ENCODE measurements at regions not wholly inside any gene's neighbourhood (a gene's known extent, or its start where the extent isn't known, plus 50 kb on each side); places are given as distances from the start of the nearest gene placed in this dataset.

DNA sequence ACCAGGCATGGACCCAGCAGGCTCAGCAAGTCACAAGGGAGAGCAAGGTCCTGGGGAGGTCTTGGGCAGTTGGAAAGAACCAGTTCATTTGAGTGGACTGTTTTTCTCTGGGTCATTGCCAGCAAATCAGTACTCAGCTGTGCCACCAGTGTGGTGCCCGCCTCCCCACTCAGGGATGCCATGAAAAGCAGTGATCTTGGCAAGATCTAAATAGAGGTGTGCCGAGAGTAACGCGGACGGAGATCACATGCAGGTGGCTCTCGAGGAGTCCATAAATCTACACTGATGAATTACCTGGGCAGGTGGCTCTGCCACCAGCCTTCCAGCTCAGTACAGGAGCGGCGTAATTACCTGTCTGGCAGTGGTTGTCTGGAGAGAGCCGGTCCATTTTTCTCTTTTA, 642.2 kb downstream of the PTPRU start:
- no peak for DNase-seq (ENCODE audit: low read depth, low spot score)

DNA sequence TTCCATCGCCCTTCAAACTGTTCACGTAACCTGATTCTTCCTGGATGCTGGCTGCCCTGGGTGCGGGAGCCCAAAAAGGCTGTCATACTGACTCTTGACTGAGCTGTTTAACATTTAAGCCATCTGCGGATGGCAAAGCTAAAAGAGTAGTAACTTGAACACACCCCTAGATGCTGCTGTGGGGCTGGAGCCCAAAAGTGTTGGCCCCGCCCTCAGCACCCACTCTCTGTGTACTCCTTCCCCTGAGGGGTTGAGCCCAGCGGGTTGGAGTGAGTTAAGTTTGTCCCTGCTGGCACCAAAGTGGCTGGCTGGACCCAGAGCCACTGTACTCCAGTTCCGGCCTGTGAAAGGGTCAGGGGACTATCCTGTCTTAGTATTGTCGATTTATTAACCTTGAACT, 640.6 kb downstream of the PTPRU start:
- no peak for DNase-seq (ENCODE audit: low read depth, low spot score)

DNA sequence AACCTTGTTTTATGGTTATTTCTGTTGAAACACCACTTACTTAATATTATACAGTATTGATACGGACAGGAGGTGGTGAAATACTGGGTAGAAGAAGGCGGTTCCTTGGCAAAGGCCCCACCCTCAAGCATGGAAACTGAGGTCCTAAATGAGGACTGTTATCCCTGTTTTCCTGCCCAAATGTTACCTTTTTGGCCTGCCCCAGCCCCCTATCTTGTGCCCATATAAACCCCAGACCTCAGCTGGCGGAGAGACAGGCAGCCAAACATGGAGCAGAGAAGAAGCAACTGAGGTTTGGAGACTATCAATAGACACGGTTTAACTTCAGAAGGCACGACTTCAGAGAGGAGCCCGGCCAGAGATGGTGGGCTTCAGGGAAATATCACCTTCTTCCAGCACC, 640.1 kb downstream of the PTPRU start:
- DNase-seq (ENCODE audit: low read depth, low spot score) = no peak

DNA sequence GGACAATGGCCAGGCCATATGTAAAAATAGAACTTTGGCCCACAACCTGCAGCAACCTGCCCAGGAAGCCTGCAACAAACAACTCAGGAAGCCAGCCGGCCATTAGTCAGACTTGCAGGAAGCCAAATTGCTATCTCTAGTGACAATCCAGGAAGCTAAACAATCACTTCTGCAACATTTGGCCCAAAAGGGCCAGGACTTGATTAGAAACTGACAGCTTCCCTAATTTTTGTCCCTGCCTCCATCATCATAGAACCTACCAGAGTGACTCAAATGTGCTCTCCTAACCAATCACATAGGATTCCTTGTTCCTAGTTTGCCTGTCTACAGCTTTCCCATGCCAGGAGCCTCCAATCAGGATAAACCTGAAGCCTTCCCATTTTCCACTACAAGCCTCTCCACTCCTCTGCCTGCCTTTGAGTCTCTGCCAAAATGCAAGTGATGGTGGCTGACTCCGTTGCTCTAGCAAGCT, 639.3 kb downstream of the PTPRU start:
- DNase-seq (ENCODE audit: low read depth, low spot score) = no peak

DNA sequence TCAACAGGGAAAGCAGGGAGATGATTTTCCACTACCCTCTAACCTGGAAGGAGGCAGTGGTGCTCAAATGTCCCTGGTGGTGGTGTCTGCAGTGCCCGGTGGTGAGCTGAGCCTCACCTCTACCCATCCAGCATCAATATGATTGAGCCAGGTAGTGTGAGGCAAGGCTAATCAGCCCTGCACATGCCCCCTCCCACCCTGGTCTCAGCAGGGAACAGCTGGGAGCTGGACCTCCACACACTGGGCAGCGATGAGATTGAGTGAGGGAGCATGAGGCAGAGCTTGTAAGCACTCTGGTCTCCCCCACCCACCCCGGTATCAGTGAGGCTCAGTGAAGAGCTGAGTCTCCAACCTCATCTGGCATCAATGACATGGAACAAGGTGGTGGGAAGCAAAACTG, 634.3 kb downstream of the PTPRU start:
- no peak for DNase-seq (ENCODE audit: low read depth, low spot score)

DNA sequence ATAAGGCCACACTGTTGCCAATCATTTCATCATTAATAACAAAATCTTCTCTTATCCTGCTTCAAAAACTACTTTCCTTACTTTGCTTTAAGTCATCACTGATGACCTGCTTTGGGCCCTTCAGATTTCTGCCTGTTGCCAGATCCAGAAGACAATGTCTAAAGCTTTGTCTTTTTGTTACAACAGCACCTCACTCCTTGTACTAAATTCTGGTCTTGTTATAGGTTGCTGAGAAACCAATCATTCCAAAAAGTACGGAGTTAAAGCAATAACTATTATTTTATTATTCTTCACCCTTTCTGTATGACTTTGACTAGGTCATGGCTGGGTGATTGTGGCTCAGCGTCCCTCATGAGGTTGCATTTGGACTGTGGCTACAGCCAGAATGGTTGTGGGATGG, 633.5 kb downstream of the PTPRU start:
- no peak for DNase-seq (ENCODE audit: low read depth, low spot score)

DNA sequence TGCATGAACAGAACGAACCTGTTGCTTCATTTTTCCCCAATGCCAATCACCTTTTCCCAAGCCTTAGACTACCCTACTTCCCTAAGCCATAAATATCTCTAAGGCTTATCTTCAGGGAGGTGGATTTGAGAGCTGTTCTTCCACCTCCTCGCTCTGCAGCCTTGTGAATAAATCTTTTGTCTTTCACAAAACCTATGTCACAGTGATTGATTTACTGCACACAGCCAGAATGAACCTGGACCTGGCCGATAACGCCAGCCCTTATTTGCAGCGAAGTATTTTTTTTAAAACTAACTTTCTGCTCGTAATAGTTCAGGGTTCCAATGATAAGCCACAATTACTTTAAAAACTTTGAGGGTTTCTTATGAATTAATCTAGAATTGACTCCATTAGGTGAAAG, 632.6 kb downstream of the PTPRU start:
- DNase-seq (ENCODE audit: low read depth, low spot score) = no peak

DNA sequence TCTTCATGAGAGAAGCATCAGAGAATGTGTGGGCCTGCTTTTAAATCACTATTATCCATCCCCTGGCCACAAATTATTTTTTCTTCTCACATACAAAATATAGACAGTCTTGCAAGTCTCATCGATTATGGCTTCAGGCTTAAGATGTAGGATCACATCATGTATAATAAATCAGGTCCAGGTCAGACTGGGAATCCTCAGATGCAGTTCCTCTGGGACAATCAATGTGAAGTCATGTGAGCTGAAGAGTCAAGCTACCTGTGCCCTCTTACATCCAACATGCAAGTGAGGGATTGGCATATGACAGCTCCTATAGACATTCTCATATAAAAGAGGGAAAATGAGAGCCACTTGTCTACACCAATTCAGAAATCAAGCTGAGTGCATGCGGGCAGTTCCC, 631.8 kb downstream of the PTPRU start:
- DNase-seq (ENCODE audit: low read depth, low spot score) = no peak

DNA sequence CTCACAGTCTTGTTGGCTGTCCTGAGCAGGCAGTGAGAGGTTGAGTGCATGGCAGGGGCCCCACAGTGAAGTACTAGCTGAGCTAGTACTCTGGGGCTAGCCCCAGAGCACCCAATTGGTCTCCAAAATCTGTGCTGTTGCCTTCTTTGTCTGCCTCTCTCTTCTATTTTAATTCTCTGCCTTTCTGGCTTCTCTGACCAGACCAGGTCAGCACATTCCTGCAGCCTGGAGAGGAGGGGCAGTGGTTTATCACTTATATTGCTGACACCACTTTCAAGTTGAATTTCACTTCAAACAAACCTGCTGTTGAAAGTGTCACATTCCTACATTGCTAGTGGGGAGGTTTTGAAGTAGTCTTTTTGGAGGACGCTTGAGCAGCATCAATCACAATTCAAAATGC, 628.7 kb downstream of the PTPRU start:
- no peak for DNase-seq (ENCODE audit: low read depth, low spot score)

DNA sequence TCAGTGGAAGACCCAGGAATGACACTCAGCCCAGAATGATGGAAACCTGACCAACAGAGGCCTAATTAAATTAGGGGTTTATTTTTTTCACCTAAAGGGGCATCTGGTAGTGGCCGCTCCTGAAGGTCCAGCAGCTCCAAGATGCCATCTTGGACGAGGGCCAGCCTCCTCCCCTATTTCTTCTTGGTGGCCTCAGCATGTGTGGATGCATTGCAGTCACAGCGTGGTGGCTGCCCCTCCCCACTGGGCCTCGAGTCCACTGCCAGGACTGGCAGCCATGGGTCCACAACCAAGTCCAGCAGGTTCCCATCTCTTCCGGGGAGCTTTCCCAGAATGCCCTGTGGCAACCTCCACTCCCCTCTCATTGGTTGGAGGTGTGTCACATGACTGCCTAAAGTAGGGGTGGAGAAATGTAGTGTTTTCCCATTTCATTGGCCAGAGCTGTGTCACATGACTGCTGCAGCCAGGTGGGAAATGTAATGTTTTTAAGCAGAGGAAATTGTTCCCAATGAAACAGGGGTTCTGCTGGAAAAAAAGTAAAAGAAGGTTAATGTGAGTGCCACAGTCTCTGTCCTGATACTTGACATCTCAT, 628.2 kb downstream of the PTPRU start:
- no peak for DNase-seq (ENCODE audit: low read depth, low spot score)

DNA sequence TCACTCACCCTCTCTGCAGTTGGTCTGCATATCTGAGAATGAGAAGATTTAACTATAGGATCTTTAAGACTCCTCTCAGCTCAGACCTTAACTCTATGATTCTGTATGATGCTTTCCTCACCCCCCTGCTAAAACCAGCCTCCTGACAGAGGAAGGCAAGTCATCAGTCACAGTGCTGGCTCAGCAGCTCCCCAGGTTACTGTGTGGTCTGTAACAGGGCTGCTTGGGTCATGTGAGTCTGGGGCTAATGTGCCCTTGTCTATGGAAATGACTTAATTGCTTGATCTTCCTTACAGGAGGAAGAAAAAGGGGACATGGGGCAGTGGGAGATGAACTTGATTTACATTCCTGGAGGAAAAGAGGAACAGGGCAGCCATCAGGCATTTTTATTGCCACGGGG, 625.6 kb downstream of the PTPRU start:
- no peak for DNase-seq (ENCODE audit: low read depth, low spot score)

DNA sequence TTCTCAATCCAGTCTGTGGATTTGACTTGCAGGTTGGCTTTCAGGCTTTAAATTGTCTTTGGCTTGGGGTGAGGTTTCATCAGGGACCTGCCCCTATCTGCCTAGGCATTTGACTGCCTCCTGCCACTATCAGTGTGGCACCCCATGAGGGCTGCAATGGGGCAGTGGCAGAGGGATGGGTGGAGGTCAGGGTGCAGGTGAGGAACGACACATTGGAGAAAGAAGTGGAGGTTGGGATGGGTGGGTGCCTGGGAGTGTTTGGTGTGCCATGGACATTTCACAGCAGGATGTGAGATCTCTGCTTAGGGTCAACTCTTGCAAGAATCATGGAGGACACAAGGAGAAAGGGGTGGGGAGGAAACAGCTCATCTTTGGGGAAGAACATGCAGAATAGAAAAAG, 625.1 kb downstream of the PTPRU start:
- no peak for DNase-seq (ENCODE audit: low read depth, low spot score)

DNA sequence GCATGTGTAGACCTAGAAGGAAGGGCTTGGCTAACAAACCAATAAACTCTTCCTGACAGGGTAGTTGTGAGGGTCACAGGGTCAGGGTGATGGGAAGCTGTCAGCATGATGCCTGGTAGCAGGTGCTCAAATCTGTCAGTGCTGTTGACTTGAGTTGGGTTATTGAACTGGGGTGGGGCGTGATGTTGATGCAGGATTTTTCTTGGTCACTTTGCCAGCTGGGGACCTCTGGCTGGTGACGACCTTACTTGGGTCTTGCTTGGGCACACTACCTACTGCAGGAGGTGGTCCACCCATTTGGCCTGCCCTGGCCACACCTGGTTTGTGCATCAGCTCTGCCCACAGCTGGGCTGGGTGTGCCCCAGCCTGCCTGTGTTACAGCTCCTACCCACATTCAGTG, 624.4 kb downstream of the PTPRU start:
- DNase-seq (ENCODE audit: low read depth, low spot score) = no peak

DNA sequence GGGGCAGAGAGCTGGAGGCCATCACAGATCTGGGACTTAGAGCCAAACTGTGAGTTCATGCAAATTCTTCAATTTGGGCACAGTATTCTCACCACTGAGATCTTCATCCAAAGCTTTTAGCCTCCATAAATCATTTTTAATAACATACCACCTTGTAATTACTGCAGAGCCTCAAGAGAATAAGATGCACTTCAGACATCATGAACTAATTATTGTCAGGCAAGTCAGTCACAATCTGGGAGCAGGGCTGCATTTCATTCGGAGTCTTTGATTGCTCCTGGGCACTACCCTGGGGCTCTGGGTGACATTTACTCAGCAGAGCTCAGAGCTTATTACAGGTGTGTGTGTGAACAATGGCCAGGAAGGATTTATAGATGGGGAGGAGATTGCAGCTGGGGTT, 623.7 kb downstream of the PTPRU start:
- DNase-seq (ENCODE audit: low read depth, low spot score) = no peak

DNA sequence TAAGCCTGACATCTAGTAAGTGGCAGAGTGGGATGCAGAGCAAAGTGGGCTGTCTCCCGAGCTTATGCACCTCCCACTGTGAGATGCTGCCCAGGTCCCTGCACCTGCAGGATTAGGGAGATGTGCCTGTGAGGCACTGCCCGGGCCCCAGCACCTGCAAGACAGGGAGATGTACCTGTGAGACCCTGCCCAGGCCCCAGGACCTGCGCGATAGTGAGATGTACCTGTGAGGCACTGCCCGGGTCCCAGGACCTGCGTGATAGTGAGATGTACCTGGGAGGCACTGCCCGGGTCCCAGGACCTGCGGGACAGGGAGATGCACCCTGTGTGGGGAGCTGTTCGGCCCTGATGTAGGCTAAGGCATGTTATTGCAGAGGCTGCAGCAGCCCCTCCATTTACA, 622.8 kb downstream of the PTPRU start:
- no peak for DNase-seq (ENCODE audit: low read depth, low spot score)

DNA sequence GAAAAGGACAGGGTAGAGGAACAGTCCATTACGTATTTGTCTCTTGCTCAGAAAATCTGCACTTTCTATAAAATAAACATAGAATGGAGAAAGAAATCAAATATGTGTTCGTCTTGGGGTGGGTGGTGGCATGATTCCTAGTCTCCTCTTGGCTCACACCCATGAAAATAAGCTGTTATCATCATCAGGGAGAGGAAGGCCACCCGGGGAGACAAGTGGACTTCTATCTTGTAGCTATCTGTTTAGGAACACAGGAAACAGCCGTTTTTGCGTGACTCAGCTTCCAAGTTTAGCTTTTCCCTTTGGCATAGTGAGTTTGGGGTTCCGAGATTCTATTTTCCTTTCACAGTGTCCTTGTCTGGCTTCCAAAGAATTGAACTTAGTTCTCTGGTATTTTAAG, 622.3 kb downstream of the PTPRU start:
- no peak for DNase-seq (ENCODE audit: low read depth, low spot score)

DNA sequence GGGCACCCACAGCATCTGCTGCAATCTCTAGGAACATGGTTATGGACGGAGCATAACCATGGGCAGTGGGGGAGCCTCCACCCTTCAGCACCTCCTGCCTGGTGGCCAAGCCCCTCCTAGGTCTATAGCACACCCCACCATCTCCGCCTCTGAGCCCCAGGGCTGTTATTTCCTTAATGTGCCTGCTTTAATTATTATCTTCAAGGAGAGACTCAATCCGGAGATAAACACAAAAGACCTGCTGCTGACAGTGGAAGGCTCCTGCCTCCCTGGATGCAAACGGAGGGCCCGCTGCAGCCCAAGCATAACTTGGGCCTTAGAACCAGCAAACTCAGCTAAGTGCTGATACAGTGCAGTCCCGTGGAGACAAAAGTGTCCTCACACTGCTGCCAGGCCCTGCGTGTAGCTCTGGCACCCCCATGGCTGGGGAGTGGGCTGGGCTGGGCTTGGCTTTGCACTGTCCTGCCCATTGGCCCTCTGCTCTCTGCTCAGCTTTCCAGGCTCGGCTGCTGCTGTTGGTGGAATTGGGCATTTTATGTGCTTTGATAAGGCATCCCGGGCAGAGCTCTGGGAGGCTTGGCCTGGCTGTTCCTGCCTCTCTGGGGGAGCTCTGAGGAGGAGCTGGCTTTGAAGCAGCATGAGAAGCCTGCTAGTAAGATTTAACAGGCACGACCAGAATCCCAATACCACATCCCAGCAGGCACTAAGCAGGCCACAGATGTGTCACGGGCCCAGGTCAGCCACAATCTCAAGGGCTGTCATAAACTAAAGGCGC, 620.2 kb downstream of the PTPRU start:
- DNase-seq (ENCODE audit: low read depth, low spot score) = no peak

DNA sequence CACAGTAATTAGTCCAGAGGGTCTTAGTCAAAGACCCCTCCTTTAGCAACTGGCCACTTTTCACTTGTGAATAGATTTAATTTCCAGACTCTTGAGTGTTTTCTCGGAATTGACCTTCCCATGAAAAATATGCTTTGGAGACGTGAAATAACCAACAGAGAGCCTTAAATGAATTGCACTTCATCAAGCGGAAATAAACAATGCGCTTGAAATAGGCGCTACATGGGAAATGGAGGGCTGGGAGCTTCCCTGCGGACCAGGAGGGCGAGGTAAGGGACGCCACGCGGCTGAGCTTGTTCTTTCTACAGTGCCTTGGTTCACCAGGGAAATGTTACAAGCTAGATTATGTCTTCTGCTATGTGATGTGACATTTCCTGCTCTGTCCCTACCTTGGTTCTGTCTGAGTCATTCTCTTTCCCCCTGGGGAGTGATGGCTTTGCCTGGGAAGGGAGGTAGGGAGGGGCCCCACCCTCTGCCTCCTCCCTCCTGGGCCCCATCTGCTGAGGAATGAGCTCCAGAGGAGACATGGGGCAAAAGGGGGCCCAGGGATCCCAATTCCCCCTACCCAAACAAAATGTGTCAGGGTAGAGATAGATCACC, 619.3 kb downstream of the PTPRU start:
- no peak for DNase-seq (ENCODE audit: low read depth, low spot score)

DNA sequence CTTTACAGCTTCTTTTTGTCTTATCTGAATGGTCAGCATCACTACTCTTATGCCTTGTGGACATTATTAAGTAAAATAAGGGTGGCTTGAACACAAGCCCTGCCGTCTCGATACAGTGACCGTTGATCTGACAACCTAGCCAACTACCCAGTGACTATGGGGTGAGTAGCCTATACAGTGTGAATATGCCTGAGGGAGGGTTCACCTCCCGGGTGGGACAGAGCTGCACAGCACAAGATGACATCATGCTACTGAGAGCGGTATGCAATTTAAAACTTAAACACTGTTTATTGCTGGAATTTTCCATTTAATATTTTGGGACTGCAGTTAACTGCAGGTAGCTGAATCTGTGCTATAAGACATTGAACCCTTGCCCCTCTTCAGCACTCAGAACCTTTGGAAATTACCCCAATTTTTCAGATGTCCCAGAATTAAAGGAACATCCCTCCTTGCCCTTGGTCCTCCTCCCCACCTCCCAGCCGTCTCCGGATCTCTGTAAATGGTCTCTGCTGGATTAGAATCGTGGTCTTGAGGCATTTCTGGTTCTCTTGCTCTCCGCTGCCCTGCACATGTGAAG, 618.5 kb downstream of the PTPRU start:
- DNase-seq (ENCODE audit: low read depth, low spot score) = no peak

DNA sequence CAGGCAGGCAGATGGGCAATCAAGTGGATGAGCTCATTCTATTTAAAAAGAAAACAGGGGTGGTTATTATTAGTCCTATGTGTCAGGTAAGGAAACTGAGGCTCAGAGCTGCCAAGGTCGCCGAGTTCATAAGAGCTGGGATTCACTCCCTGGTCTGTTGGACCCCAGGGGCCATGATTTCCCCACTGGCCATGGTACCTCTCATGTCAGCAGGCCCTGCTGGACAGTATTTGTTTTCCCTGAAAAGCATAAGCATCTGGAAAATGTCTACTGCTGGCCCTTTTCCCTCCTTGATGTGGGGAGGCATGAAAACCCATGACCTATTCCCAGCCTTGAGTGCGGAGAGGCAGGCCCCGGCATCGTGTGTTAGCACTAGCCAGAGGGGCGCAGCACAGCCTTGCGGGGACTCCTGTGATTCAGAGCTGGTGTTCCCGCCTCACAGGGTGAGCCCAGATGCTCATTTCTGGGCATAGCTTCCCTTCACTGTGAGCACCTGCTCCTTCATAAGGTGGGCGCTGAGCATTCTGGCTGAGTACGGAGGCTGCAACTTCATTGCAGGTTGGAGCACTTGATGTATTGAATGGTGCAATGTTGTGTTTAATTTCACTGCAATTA, 617.5 kb downstream of the PTPRU start:
- DNase-seq (ENCODE audit: low read depth, low spot score) = no peak

DNA sequence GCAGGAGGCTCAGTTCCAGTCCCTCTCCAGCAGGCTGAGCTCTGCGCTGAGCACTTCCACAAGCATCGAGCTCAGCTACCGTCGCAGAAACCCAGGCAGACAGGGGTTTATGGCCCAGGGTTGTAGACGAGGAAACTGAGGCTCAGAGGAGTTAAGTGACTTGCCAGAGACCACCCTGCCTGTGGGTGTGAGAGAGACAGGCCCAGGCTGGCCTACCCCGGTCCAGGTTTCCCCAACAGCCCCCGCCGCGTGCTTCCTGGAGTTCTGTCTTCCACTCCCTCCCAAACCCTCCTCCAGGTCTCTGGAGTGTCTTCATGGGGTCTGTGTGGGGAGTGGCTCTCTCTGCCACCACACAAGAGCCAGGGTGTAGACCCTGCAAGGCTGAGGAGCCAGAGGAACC, 615.9 kb downstream of the PTPRU start:
- DNase-seq (ENCODE audit: low read depth, low spot score) = no peak

DNA sequence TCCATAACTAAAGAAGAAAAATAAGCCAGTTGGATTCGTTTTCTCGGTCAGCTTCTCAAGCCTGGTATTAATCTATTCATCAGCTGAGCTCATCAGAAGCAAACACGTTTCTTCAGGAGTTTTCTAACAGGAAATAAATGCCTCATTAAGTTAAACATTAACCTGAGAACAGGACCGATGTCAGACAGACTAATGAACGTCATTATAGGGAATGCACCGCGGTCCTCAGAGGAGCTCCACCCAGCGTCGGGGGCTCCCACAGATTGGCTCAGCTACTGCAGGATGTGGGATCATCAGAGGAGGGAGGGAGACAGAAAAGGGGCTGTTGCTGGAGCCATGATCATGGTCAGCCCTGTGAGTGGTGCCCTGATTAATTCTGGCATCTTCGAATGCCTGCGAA, 615.4 kb downstream of the PTPRU start:
- DNase-seq (ENCODE audit: low read depth, low spot score) = no peak

All from activated CD4-positive, CD25-positive, alpha-beta regulatory T cell treated with anti-CD3 and anti-CD28 coated beads, Interleukin-2, amount 50 U/mL, for 16 hours (primary cell).